Mesothelial cell of epicardium (in vitro differentiated cells): ENCODE measurements at regions not wholly inside any gene's neighbourhood (a gene's known extent, or its start where the extent isn't known, plus 50 kb on each side); places are given as distances from the start of the nearest gene placed in this dataset.
"Not testable (repeated sequence)": the region's sequence is repeated elsewhere in the genome, so short reads cannot be mapped to it uniquely, and the experiment has no call there.

Experiments used
- DNase-seq, 2 experiments: peaks; one replicate each; pipeline ENCODE4 v3.0.0; 2021; ENCODE audit warnings: low spot score in 2 of 2; ENCODE audit not compliant: unreplicated experiment in 2 of 2
- H3K27ac Mint-ChIP-seq: 2 replicates; pipeline ENCODE4 v1.8.0; 2021; ENCODE audit warnings: mixed read lengths
- H3K27me3 Mint-ChIP-seq: 2 replicates; pipeline ENCODE4 v1.8.0; 2021; ENCODE audit warnings: low read depth, mixed read lengths
- H3K36me3 Mint-ChIP-seq: 2 replicates; pipeline ENCODE4 v1.8.0; 2021; ENCODE audit warnings: mixed read lengths
- H3K4me1 Mint-ChIP-seq: 2 replicates; pipeline ENCODE4 v1.8.0; 2021; ENCODE audit warnings: mixed read lengths
- H3K4me3 Mint-ChIP-seq: 2 replicates; pipeline ENCODE4 v1.8.0; 2021; ENCODE audit warnings: mild to moderate bottlenecking, moderate library complexity, mixed read lengths
- H3K9me3 Mint-ChIP-seq: 2 replicates; pipeline ENCODE4 v1.8.0; 2021; ENCODE audit warnings: mixed read lengths
- TF ChIP-seq, protein P1 (sequence below): fragments of 200-600 bp; sonication (generic); IDR thresholded peaks from one replicate; pipeline ENCODE4 v1.5.0; 2021; ENCODE audit warnings: antibody characterized with exemption; ENCODE audit not compliant: unreplicated experiment

DNA sequence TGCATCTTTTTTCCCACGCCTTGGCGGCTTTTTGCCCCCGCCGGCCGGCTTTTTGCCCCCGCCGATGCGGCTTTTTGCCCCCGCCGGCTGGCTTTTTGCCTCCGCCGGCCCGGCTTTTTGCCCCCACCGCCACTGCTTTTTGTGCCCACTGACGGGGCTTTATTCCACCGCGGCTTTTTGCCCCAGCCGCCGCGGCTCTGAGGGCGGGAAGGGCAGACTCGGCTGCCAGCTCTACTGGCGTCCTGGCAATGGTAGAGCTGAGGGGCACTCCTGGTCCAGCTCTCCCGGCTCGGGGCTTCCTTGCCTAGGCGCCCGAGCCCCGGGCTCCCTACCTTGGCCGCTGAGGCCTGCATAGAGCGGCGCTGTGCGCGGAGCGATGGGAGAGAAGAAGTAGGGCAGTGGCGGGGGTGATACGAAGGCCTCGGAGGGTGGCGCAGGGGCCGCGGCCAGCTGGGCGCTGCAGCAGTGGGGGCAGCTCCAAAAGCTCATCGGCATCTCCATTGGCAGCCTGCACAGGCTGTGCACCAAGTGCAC is 591.4 kb downstream of the TP53TG3F start:
- H3K9me3 Mint-ChIP-seq = peaks cover 55% of the 10 kb centered on the region
- no peak overlapping the region for H3K27ac Mint-ChIP-seq
- no peak overlapping the region for H3K4me3 Mint-ChIP-seq
- H3K27me3 Mint-ChIP-seq = no peaks in the 10 kb centered on the region
- H3K4me1 Mint-ChIP-seq = no peaks in the 10 kb centered on the region
- DNase-seq = no peak
- H3K36me3 Mint-ChIP-seq = peaks cover 14% of the 10 kb centered on the region
- TF ChIP-seq, protein P1, sequence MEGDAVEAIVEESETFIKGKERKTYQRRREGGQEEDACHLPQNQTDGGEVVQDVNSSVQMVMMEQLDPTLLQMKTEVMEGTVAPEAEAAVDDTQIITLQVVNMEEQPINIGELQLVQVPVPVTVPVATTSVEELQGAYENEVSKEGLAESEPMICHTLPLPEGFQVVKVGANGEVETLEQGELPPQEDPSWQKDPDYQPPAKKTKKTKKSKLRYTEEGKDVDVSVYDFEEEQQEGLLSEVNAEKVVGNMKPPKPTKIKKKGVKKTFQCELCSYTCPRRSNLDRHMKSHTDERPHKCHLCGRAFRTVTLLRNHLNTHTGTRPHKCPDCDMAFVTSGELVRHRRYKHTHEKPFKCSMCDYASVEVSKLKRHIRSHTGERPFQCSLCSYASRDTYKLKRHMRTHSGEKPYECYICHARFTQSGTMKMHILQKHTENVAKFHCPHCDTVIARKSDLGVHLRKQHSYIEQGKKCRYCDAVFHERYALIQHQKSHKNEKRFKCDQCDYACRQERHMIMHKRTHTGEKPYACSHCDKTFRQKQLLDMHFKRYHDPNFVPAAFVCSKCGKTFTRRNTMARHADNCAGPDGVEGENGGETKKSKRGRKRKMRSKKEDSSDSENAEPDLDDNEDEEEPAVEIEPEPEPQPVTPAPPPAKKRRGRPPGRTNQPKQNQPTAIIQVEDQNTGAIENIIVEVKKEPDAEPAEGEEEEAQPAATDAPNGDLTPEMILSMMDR = no peak

- Mint-ChIP-seq H3K27ac (no peak overlapping the region), H3K27me3 (no peaks in the 10 kb centered on the region), H3K9me3 (peaks cover 42% of the 10 kb centered on the region), H3K4me1 (no peaks in the 10 kb centered on the region), H3K4me3 (no peak overlapping the region), H3K36me3 (peaks cover 14% of the 10 kb centered on the region)
- no peak for DNase-seq
- TF ChIP-seq, protein P1 = no peak
Observed at GRCh38 chr16:34054137-34054536, 594.7 kb downstream of the TP53TG3F start.

DNA sequence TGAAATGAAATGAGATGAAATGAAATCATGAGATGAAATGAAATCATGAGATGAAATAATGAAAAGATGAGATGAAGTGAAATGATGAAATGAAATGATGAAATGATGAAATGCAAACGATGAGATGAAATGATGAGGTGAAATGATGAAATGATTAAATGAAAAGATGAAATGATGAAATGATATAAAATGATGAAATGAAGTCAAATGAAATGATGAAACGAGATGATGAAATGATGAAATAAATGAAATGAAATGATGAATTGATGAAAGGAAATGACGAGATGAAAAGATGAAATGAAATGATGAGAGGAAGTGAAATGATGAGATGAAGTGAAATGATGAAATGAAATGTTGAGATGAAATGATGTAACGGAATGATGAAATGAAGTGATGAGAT is 595.6 kb downstream of the TP53TG3F start:
- Mint-ChIP-seq H3K27ac (no peak overlapping the region), H3K4me3 (no peak overlapping the region), H3K4me1 (no peaks in the 10 kb centered on the region), H3K9me3 (peaks cover 35% of the 10 kb centered on the region), H3K27me3 (no peaks in the 10 kb centered on the region), H3K36me3 (peaks cover 11% of the 10 kb centered on the region)
- no peak for DNase-seq
- TF ChIP-seq, protein P1 = no peak

- not testable (repeated sequence) for DNase-seq, H3K27ac Mint-ChIP-seq, H3K4me1 Mint-ChIP-seq, H3K27me3 Mint-ChIP-seq, H3K4me3 Mint-ChIP-seq
- H3K9me3 Mint-ChIP-seq = peaks cover 42% of the 10 kb centered on the region
- H3K36me3 Mint-ChIP-seq = peaks cover 13% of the 10 kb centered on the region
Observed at GRCh38 chr16:34062620-34063253, 603.3 kb downstream of the TP53TG3F start.

- not testable (repeated sequence) for H3K4me3 Mint-ChIP-seq, H3K27ac Mint-ChIP-seq, H3K4me1 Mint-ChIP-seq, H3K27me3 Mint-ChIP-seq, DNase-seq
- peaks cover 14% of the 10 kb centered on the region for H3K36me3 Mint-ChIP-seq
- peaks cover 45% of the 10 kb centered on the region for H3K9me3 Mint-ChIP-seq
Observed at GRCh38 chr16:34063498-34064157, 604.2 kb downstream of the TP53TG3F start.

GRCh38 chr16:34064602-34065001 is 605.2 kb downstream of the TP53TG3F start:
- not testable (repeated sequence) for H3K27me3 Mint-ChIP-seq, H3K27ac Mint-ChIP-seq, H3K4me1 Mint-ChIP-seq, DNase-seq, H3K4me3 Mint-ChIP-seq
- H3K36me3 Mint-ChIP-seq = peaks cover 15% of the 10 kb centered on the region
- H3K9me3 Mint-ChIP-seq = peaks cover 46% of the 10 kb centered on the region

DNA sequence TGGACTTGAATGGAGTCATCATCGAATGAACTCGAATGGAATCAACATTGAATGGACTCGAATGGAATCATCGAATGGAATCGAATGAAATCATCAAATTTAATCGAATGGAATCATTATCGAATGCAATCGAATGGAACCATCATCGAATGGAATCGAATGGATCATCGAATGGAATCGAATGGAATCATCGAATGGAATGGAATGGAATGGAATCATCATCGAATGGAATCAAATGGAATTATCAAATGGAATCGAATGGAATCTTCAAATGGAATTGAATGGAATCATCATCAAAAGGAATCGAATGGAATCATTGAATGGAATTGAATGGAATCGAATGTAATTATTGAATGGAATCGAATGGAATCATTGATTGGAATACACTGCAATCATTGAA is 610.3 kb downstream of the TP53TG3F start:
- H3K36me3 Mint-ChIP-seq, H3K4me3 Mint-ChIP-seq, DNase-seq, H3K27ac Mint-ChIP-seq, H3K27me3 Mint-ChIP-seq, H3K4me1 Mint-ChIP-seq: not testable (repeated sequence)
- peaks cover 23% of the 10 kb centered on the region for H3K9me3 Mint-ChIP-seq
